ENCODE measurements at regions not wholly inside any gene's neighbourhood (a gene's known extent, or its start where the extent isn't known, plus 50 kb on each side); places are given as distances from the start of the nearest gene placed in this dataset.

- peak overlapping the region; percentile 98 for H3K27ac ChIP-seq (ENCODE audit: control insufficient read depth, insufficient read depth)
- ChIA-PET RAD21 (ENCODE audit: unreplicated experiment) (interaction anchor here (0.8 to 27.9 kb wide), 23 partner anchors 8 to 321 kb away, joined by 3 to 797 read pairs (median 5); no protein-coding TSS in a partner anchor), CTCF (interaction anchor here (0.7 to 12.6 kb wide), 15 partner anchors 17 to 112 kb away, joined by 3 to 171 read pairs (median 5); no protein-coding TSS in a partner anchor), POLR2A (interaction anchor here (0.8 to 35.4 kb wide), 18 partner anchors 6 to 112 kb away, joined by 3 to 875 read pairs (median 5); no protein-coding TSS in a partner anchor), SMC1A (ENCODE audit: uncharacterized antibody, unreplicated experiment) (interaction anchor here (0.8 to 19.9 kb wide), 15 partner anchors 9 to 112 kb away, joined by 3 to 357 read pairs (median 8); no protein-coding TSS in a partner anchor)
- peaks cover 86% of the 10 kb centered on the region for H3K4me1 ChIP-seq (ENCODE audit: control insufficient read depth, insufficient read depth, low read length)
- H2AFZ ChIP-seq (ENCODE audit: control insufficient read depth, low read depth, low read length) = no peak overlapping the region
- H4K20me1 ChIP-seq (ENCODE audit: control insufficient read depth, insufficient read depth) = no peaks in the 10 kb centered on the region
- no peaks in the 10 kb centered on the region for H3K36me3 ChIP-seq (ENCODE audit: control insufficient read depth in 2 of 2, insufficient read depth in 2 of 2, low read length in 1 of 2)
- peak overlapping the region; percentile 45; the same call in 1 of the 2 replicates for H3K4me3 ChIP-seq
- no peaks in the 10 kb centered on the region for H3K9me3 ChIP-seq (replicated peaks; ENCODE audit: control insufficient read depth, insufficient read depth, low read length)
- 89% methylated on average over 15 of the region's 15 CpGs for WGBS (ENCODE audit: insufficient coverage, insufficient replicate concordance, low lambda C conversion rate, missing lambda C conversion rate)
- peak overlapping the region; percentile 77 for H3K9ac ChIP-seq (ENCODE audit: control insufficient read depth, insufficient read depth, low read length)
- peaks cover 59% of the 10 kb centered on the region for H3K79me2 ChIP-seq (ENCODE audit: control insufficient read depth, insufficient read depth, low read length)
- FAIRE-seq = no peak
- peak overlapping the region; percentile 83 for H3K4me2 ChIP-seq (ENCODE audit: control insufficient read depth, insufficient read depth)
- intact Hi-C loops (cut with micrococcal nuclease; ENCODE audit: unreplicated experiment) (loop anchor here (1.0 kb wide), 1 partner anchor 13 kb away; no protein-coding TSS in a partner anchor), in situ Hi-C loops (cut with MboI) (no loop called here)
- 0 out of 2 replicates have a peak, but pooled peaks have one; percentile 28 for TF ChIP-seq SMAD5 (IDR thresholded peaks at IDR 0.05; ENCODE audit: low read depth)
- peak; percentile 67 for TF ChIP-seq POLR2AphosphoS5 (IDR thresholded peaks at IDR 0.05; ENCODE audit: low read length)
- peak; percentile 7; the same call in 1 of the 2 replicates for TF ChIP-seq ZNF687 (IDR thresholded peaks at IDR 0.05)
- TF ChIP-seq WRNIP1 (IDR thresholded peaks at IDR 0.05; ENCODE audit: borderline replicate concordance, low read depth, low read length) = 0 out of 2 replicates have a peak, but pooled peaks have one; percentile 9
- 0 out of 2 replicates have a peak, but pooled peaks have one; percentile 6 for TF ChIP-seq SMC3 (IDR thresholded peaks at IDR 0.05; ENCODE audit: borderline replicate concordance, low read length)
- TF ChIP-seq NFXL1 (IDR thresholded peaks at IDR 0.05; ENCODE audit: borderline replicate concordance) = no peak
- TF ChIP-seq SKIL (IDR thresholded peaks at IDR 0.05; ENCODE audit: low read depth, poor library complexity, severe bottlenecking) = no peak
- no TSS peak for BruUV-seq (replicated peaks)
- no peak for DNase-seq (ENCODE audit: low read depth, low spot score)
- no peak for ATAC-seq
- no peaks in the 10 kb centered on the region for H3K27me3 ChIP-seq (replicated peaks in 1 of 2; ENCODE audit: control insufficient read depth in 2 of 2, insufficient read depth in 2 of 2, low read length in 1 of 2)
These were observed 96.1 kb downstream of the DAD1 start for GRCh38 chr14:22492622-22493542.
